OCI-M1 (cell line): ENCODE measurements at regions not wholly inside any gene's neighbourhood (a gene's known extent, or its start where the extent isn't known, plus 50 kb on each side); places are given as distances from the start of the nearest gene placed in this dataset.
"Not testable (repeated sequence)": the region's sequence is repeated elsewhere in the genome, so short reads cannot be mapped to it uniquely, and the experiment has no call there.

Experiments used
- DNase-seq: peaks from one replicate; lab custom pipeline; 2025; lab: John Stamatoyannopoulos, UW

GRCh38 chrX:26873736-26874135, 589.4 kb downstream of the PPP4R3C start:
- no peak for DNase-seq

GRCh38 chrX:26871967-26872366, 591.2 kb downstream of the PPP4R3C start:
- no peak for DNase-seq

- peak; percentile 57 for DNase-seq
These were observed 611.2 kb downstream of the PPP4R3C start for GRCh38 chrX:26851981-26852380.

GRCh38 chrX:26848511-26848910, 614.6 kb downstream of the PPP4R3C start:
- DNase-seq = no peak

- DNase-seq = no peak
These were observed 618.1 kb downstream of the PPP4R3C start for GRCh38 chrX:26845056-26845455.

GRCh38 chrX:26822448-26822847, 606.5 kb downstream of the MAGEB5 start:
- DNase-seq = no peak

- no peak for DNase-seq
These were observed 573.8 kb downstream of the MAGEB5 start for GRCh38 chrX:26789751-26790150.

GRCh38 chrX:26788402-26788998, 572.5 kb downstream of the MAGEB5 start:
- DNase-seq = no peak

- DNase-seq = peak; percentile 68
These were observed 567.7 kb downstream of the MAGEB5 start for GRCh38 chrX:26783512-26784225.

- peak; percentile 35 for DNase-seq
These were observed 562.4 kb downstream of the MAGEB5 start for GRCh38 chrX:26778320-26778888.

- no peak for DNase-seq
These were observed 546.3 kb downstream of the MAGEB5 start for GRCh38 chrX:26762253-26762652.

- DNase-seq = not testable (repeated sequence)
These were observed 539.8 kb downstream of the MAGEB5 start for GRCh38 chrX:26755760-26756159.

GRCh38 chrX:26747877-26748276, 531.9 kb downstream of the MAGEB5 start:
- no peak for DNase-seq

- DNase-seq = no peak
These were observed 506.9 kb downstream of the MAGEB5 start for GRCh38 chrX:26722666-26723428.

- no peak for DNase-seq
These were observed 456.6 kb downstream of the MAGEB5 start for GRCh38 chrX:26672571-26672970.

- DNase-seq = no peak
These were observed 454.6 kb downstream of the MAGEB5 start for GRCh38 chrX:26670521-26670920.

- DNase-seq = peak; percentile 3
These were observed 448.9 kb downstream of the MAGEB5 start for GRCh38 chrX:26664919-26665318.

GRCh38 chrX:26653050-26653449, 437.1 kb downstream of the MAGEB5 start:
- DNase-seq = peak; percentile 2

GRCh38 chrX:26651755-26652154, 435.8 kb downstream of the MAGEB5 start:
- peak; percentile 13 for DNase-seq

GRCh38 chrX:26649534-26649933, 433.6 kb downstream of the MAGEB5 start:
- peak; percentile 69 for DNase-seq

- no peak for DNase-seq
These were observed 415.4 kb downstream of the MAGEB5 start for GRCh38 chrX:26631385-26631784.

- no peak for DNase-seq
These were observed 398.0 kb downstream of the MAGEB5 start for GRCh38 chrX:26613956-26614355.

GRCh38 chrX:26606971-26607370, 391.0 kb downstream of the MAGEB5 start:
- DNase-seq = no peak
